HG02885 (cell line): ENCODE measurements at regions not wholly inside any gene's neighbourhood (a gene's known extent, or its start where the extent isn't known, plus 50 kb on each side); places are given as distances from the start of the nearest gene placed in this dataset.
"Not testable (repeated sequence)": the region's sequence is repeated elsewhere in the genome, so short reads cannot be mapped to it uniquely, and the experiment has no call there.

ENCODE experiments used
- ATAC-seq: cut with Tn5 transposase; IDR thresholded peaks from one replicate; pipeline ENCODE4 v1.9.1; 2021; ENCODE audit warnings: mild to moderate bottlenecking; ENCODE audit not compliant: unreplicated experiment, poor library complexity

GRCh38 chr6:26795474-26796307 is 136.1 kb upstream of the ZNF322 start:
- ATAC-seq, result not testable (repeated sequence)

GRCh38 chr6:26799903-26800633 is 140.5 kb upstream of the ZNF322 start:
- ATAC-seq, result not testable (repeated sequence)

- ATAC-seq, result not testable (repeated sequence)
Observed at GRCh38 chr6:26803762-26804161, 144.2 kb upstream of the ZNF322 start.

- ATAC-seq, result not testable (repeated sequence)
Observed at GRCh38 chr6:26811486-26812116, 152.1 kb upstream of the ZNF322 start.

GRCh38 chr6:26818640-26819225 is 159.2 kb upstream of the ZNF322 start:
- not testable (repeated sequence) for ATAC-seq

GRCh38 chr6:26827965-26828364 is 168.4 kb upstream of the ZNF322 start:
- ATAC-seq, result not testable (repeated sequence)

- ATAC-seq, result not testable (repeated sequence)
Observed at GRCh38 chr6:26829480-26829879, 169.9 kb upstream of the ZNF322 start.

- not testable (repeated sequence) for ATAC-seq
Observed at GRCh38 chr6:26830992-26831391, 171.4 kb upstream of the ZNF322 start.

- ATAC-seq, result not testable (repeated sequence)
Observed at GRCh38 chr6:26835707-26836106, 176.2 kb upstream of the ZNF322 start.

GRCh38 chr6:26836657-26837056 is 177.1 kb upstream of the ZNF322 start:
- ATAC-seq, result not testable (repeated sequence)

GRCh38 chr6:26844823-26845222 is 185.3 kb upstream of the ZNF322 start:
- ATAC-seq, result not testable (repeated sequence)

- not testable (repeated sequence) for ATAC-seq
Observed at GRCh38 chr6:26857289-26857688, 197.7 kb upstream of the ZNF322 start.

GRCh38 chr6:26859067-26859770 is 199.7 kb upstream of the ZNF322 start:
- not testable (repeated sequence) for ATAC-seq

GRCh38 chr6:26859771-26860163 is 200.2 kb upstream of the ZNF322 start:
- ATAC-seq, result not testable (repeated sequence)

GRCh38 chr6:26861913-26862312 is 202.4 kb upstream of the ZNF322 start:
- not testable (repeated sequence) for ATAC-seq

GRCh38 chr6:26863641-26864040 is 204.1 kb upstream of the ZNF322 start:
- ATAC-seq, result not testable (repeated sequence)

GRCh38 chr6:26898785-26899184 is 239.2 kb upstream of the ZNF322 start:
- ATAC-seq, result not testable (repeated sequence)

GRCh38 chr6:26924206-26924605 is 264.7 kb upstream of the ZNF322 start:
- ATAC-seq, result not testable (repeated sequence)

- ATAC-seq, result not testable (repeated sequence)
Observed at GRCh38 chr6:26928190-26928589, 268.6 kb upstream of the ZNF322 start.

- ATAC-seq, result not testable (repeated sequence)
Observed at GRCh38 chr6:26937258-26937657, 277.7 kb upstream of the ZNF322 start.
